Stomach (tissue), 8 donors: ENCODE measurements at regions not wholly inside any gene's neighbourhood (a gene's known extent, or its start where the extent isn't known, plus 50 kb on each side); places are given as distances from the start of the nearest gene placed in this dataset.

Experiments
- DNase-seq, 2 donors: peaks; one replicate each; pipeline versions ENCODE4 v3.0.0 to v3.0.0-alpha.2; 2013 to 2019
- H3K27ac ChIP-seq, 5 donors: fragments of 200-600 bp in 4 of 5; sonication (generic) in 4 of 5; one replicate each; pipeline ENCODE4 v1.5.1; 2013 to 2019; ENCODE audit warnings: mild to moderate bottlenecking in 1 of 5, moderate library complexity in 1 of 5
- H3K27me3 ChIP-seq, 3 donors: fragments of 200-600 bp; sonication (generic); one replicate each; pipeline ENCODE4 v1.5.1; 2017 to 2019; ENCODE audit warnings: mixed run types in 1 of 3
- H3K36me3 ChIP-seq, 4 donors: fragments of 200-600 bp; sonication (generic); 1 replicate in 3 of 4; 2 replicates in 1 of 4; pipeline ENCODE4 v1.5.1; 2016 to 2019
- H3K4me1 ChIP-seq, 4 donors: fragments of 200-600 bp; sonication (generic); one replicate each; pipeline ENCODE4 v1.5.1; 2016 to 2019
- H3K4me3 ChIP-seq, 4 donors: fragments of 200-600 bp; sonication (generic) in 3 of 4; one replicate each; pipeline ENCODE4 v1.5.1; 2016 to 2019; ENCODE audit warnings: mild to moderate bottlenecking in 1 of 4
- H3K9me3 ChIP-seq, 4 donors: fragments of 200-600 bp; sonication (generic); one replicate each; pipeline ENCODE4 v1.5.1; 2016 to 2019
- CTCF ChIP-seq, 7 experiments: fragments of 450-650 bp in 4 of 7; fragments of 200-600 bp in 3 of 7; sonication (generic) in 3 of 7; IDR thresholded peaks; one replicate each; pipeline ENCODE4 v1.5.1; 2016 to 2019; ENCODE audit warnings: antibody characterized with exemption in 7 of 7, control low read depth in 2 of 7, mild to moderate bottlenecking in 1 of 7
- EP300 ChIP-seq: sonication (generic); formaldehyde crosslinking; IDR thresholded peaks from one replicate; pipeline ENCODE4 v1.6.1; 2017; ENCODE audit warnings: antibody characterized with exemption
- POLR2A ChIP-seq, 4 donors: fragments of 450-650 bp; IDR thresholded peaks; one replicate each; pipeline ENCODE4 v1.6.1; 2016; ENCODE audit warnings: antibody characterized with exemption in 4 of 4, control low read depth in 2 of 4, mild to moderate bottlenecking in 1 of 4, moderate library complexity in 1 of 4
- POLR2AphosphoS5 ChIP-seq, 3 donors: sonication (generic); formaldehyde crosslinking; IDR thresholded peaks; one replicate each; pipeline ENCODE4 v1.6.1; 2016; ENCODE audit warnings: antibody characterized with exemption in 3 of 3
- WGBS, 5 donors: extraction: QIAGEN DNeasy Blood & Tissue Kit in 3 of 5; methylation state at CpG; one replicate each; pipeline versions ENCODE4 v1.1.5 to v1.1.7; 2013 to 2018; 5-methylcytosine and 5-hydroxymethylcytosine counted together
- intact Hi-C: fragments of 100-400 bp; cut with DNase I; formaldehyde crosslinking; loops from one replicate; pipeline ENCODE4 v1.15.1; 2023; ENCODE audit warnings: low total_unique reads
- donor health status: healthy with polysubstance abuse.
- donor health status: Bipolar disorder and iron deficiency.
- donor health status: healthy.

- 39 to 47% (median 42%) methylated on average over 5 of the region's 5 CpGs for WGBS, 5 donors
- no peak overlapping the region for H3K4me3 ChIP-seq
- H3K36me3 ChIP-seq: no peaks in the 10 kb centered on the region
- peaks cover 0 to 8% (median 0%) of the 10 kb centered on the region in 4 donors for H3K4me1 ChIP-seq
- no peaks in the 10 kb centered on the region for H3K9me3 ChIP-seq
- intact Hi-C loops: no loop called here
- DNase-seq: no peak
- no peaks in the 10 kb centered on the region for H3K27me3 ChIP-seq
- H3K27ac ChIP-seq: peak overlapping the region in 1 of 5 donors; percentile 26
- TF ChIP-seq CTCF (IDR thresholded peaks at IDR 0.05) (no peak), EP300 (no peak), POLR2A (IDR thresholded peaks at IDR 0.05) (no peak), POLR2AphosphoS5 (IDR thresholded peaks at IDR 0.05) (no peak)
These were observed 81.5 kb upstream of the DHX40 start for GRCh38 chr17:59483860-59484259.

GRCh38 chr17:59485015-59485414 is 80.4 kb upstream of the DHX40 start:
- no peak for DNase-seq
- peak overlapping the region in 1 of 5 donors; percentile 8 for H3K27ac ChIP-seq
- H3K36me3 ChIP-seq: no peaks in the 10 kb centered on the region
- H3K4me1 ChIP-seq: peaks cover 0 to 8% (median 0%) of the 10 kb centered on the region in 4 donors
- no peaks in the 10 kb centered on the region for H3K9me3 ChIP-seq
- no peak overlapping the region for H3K4me3 ChIP-seq
- WGBS, 5 donors: 52 to 61% (median 58%) methylated on average over 3 of the region's 3 CpGs
- no peaks in the 10 kb centered on the region for H3K27me3 ChIP-seq
- TF ChIP-seq CTCF (IDR thresholded peaks at IDR 0.05) (no peak), EP300 (no peak), POLR2A (IDR thresholded peaks at IDR 0.05) (no peak), POLR2AphosphoS5 (IDR thresholded peaks at IDR 0.05) (no peak)
- intact Hi-C loops: no loop called here

- no peak overlapping the region for H3K4me3 ChIP-seq
- no peak overlapping the region for H3K27ac ChIP-seq
- intact Hi-C loops: no loop called here
- TF ChIP-seq POLR2AphosphoS5 (IDR thresholded peaks at IDR 0.05) (no peak), POLR2A (IDR thresholded peaks at IDR 0.05) (no peak), EP300 (no peak), CTCF (IDR thresholded peaks at IDR 0.05) (no peak)
- H3K27me3 ChIP-seq: no peaks in the 10 kb centered on the region
- H3K4me1 ChIP-seq: peaks cover 0 to 8% (median 0%) of the 10 kb centered on the region in 4 donors
- no peak for DNase-seq
- H3K36me3 ChIP-seq: no peaks in the 10 kb centered on the region
- H3K9me3 ChIP-seq: no peaks in the 10 kb centered on the region
These were observed 79.5 kb upstream of the DHX40 start for GRCh38 chr17:59485946-59486345.

GRCh38 chr17:59487161-59487873 is 78.1 kb upstream of the DHX40 start:
- H3K27ac ChIP-seq: no peak overlapping the region
- 49 to 83% (median 78%) methylated on average over 7 of the region's 7 CpGs for WGBS, 5 donors
- TF ChIP-seq CTCF (IDR thresholded peaks at IDR 0.05): no peak
- TF ChIP-seq POLR2AphosphoS5 (IDR thresholded peaks at IDR 0.05): no peak
- TF ChIP-seq POLR2A (IDR thresholded peaks at IDR 0.05): no peak
- no peak for TF ChIP-seq EP300
- DNase-seq: no peak
- H3K36me3 ChIP-seq: no peaks in the 10 kb centered on the region
- peak overlapping the region in 1 of 4 donors; percentile 12 for H3K4me3 ChIP-seq
- no peaks in the 10 kb centered on the region for H3K4me1 ChIP-seq
- no peaks in the 10 kb centered on the region for H3K9me3 ChIP-seq
- intact Hi-C loops: no loop called here
- H3K27me3 ChIP-seq: no peaks in the 10 kb centered on the region
